GM12878 (cell line): ENCODE measurements at regions not wholly inside any gene's neighbourhood (a gene's known extent, or its start where the extent isn't known, plus 50 kb on each side); places are given as distances from the start of the nearest gene placed in this dataset.

Source experiments
- ATAC-seq: fragments of 200-7000 bp; cut with Tn5 transposase; 3 replicates; pipeline ENCODE4 v1.9.1; 2020; ENCODE audit warnings: mild to moderate bottlenecking, moderate library complexity
- BruUV-seq: library from RNA; stranded (reverse); fragments of 400-500 nt; replicated peaks from 2 replicates; lab custom pipeline; 2021; lab: Mats Ljungman, UMichigan
- CTCF ChIA-PET: fragments of 300-600 bp; sonication (Branson Sonifier 250); formaldehyde crosslinking; extraction: SDS; loops from one replicate; lab custom pipeline; 2021; ENCODE audit warnings: inconsistent platforms; lab: Yijun Ruan, JAX
- POLR2A ChIA-PET: fragments of 350-600 bp; formaldehyde crosslinking; extraction: SDS; loops from one replicate; lab custom pipeline; 2021; ENCODE audit warnings: inconsistent platforms; lab: Charles Lee
- RAD21 ChIA-PET: fragments of 300-600 bp; sonication (Branson Sonifier 250); formaldehyde crosslinking; loops from one replicate; lab custom pipeline; 2023; ENCODE audit warnings: antibody characterized with exemption; ENCODE audit not compliant: unreplicated experiment; lab: Charles Lee
- SMC1A ChIA-PET: fragments of 300-600 bp; sonication (Branson Sonifier 250); formaldehyde crosslinking; loops from one replicate; lab custom pipeline; 2023; ENCODE audit not compliant: unreplicated experiment, uncharacterized antibody; lab: Charles Lee
- DNase-seq: peaks from one replicate; pipeline ENCODE4 v3.0.0-alpha.2; 2011; ENCODE audit warnings: low read depth, low spot score
- FAIRE-seq: peaks from 3 replicates; lab custom pipeline; 2011; peaks lifted over from hg19 to GRCh38; lab: Jason Lieb, UNC
- H2AFZ ChIP-seq: 2 replicates; pipeline ENCODE4 v1.6.0; 2011; ENCODE audit warnings: low read depth, low read length, control low read depth; ENCODE audit not compliant: control insufficient read depth
- H3K27ac ChIP-seq: 2 replicates; pipeline ENCODE4 v1.5.1; 2011; ENCODE audit warnings: control low read depth; ENCODE audit not compliant: control insufficient read depth, insufficient read depth
- H3K27me3 ChIP-seq, 2 experiments: replicated peaks in 1 of 2; 2 replicates each; pipeline versions ENCODE4 v1.6.0 to v1.6.1; 2011; ENCODE audit warnings: low read length in 1 of 2; ENCODE audit not compliant: control insufficient read depth in 2 of 2, insufficient read depth in 2 of 2
- H3K36me3 ChIP-seq, 2 experiments: 2 replicates each; pipeline ENCODE4 v1.5.1; 2011; ENCODE audit warnings: low read length in 1 of 2; ENCODE audit not compliant: control insufficient read depth in 2 of 2, insufficient read depth in 2 of 2
- H3K4me1 ChIP-seq: 2 replicates; pipeline ENCODE4 v1.6.1; 2011; ENCODE audit warnings: mild to moderate bottlenecking, low read length, moderate library complexity, mixed read lengths; ENCODE audit not compliant: control insufficient read depth, insufficient read depth
- H3K4me2 ChIP-seq: 2 replicates; pipeline ENCODE4 v1.6.0; 2011; ENCODE audit warnings: control low read depth; ENCODE audit not compliant: control insufficient read depth, insufficient read depth
- H3K4me3 ChIP-seq: fragments of 200-600 bp; sonication (generic); 2 replicates; pipeline ENCODE4 v1.5.1; 2016
- H3K79me2 ChIP-seq: 2 replicates; pipeline ENCODE4 v1.6.0; 2011; ENCODE audit warnings: low read length; ENCODE audit not compliant: control insufficient read depth, insufficient read depth
- H3K9ac ChIP-seq: 2 replicates; pipeline ENCODE4 v1.8.0; 2011; ENCODE audit warnings: low read length, control low read depth, mixed read lengths; ENCODE audit not compliant: control insufficient read depth, insufficient read depth
- H3K9me3 ChIP-seq: replicated peaks from 3 replicates; pipeline ENCODE4 v1.5.1; 2011; ENCODE audit warnings: mild to moderate bottlenecking, low read length; ENCODE audit not compliant: control insufficient read depth, insufficient read depth
- H4K20me1 ChIP-seq: 2 replicates; pipeline ENCODE4 v1.6.0; 2011; ENCODE audit not compliant: control insufficient read depth, insufficient read depth
- ASH2L ChIP-seq: fragments of 300-600, 200-600 bp; sonication (generic); IDR thresholded peaks from 2 replicates; pipeline ENCODE4 v1.6.1; 2017; ENCODE audit warnings: low read depth, mild to moderate bottlenecking, borderline replicate concordance
- BCLAF1 ChIP-seq: fragments of 450-650 bp; IDR thresholded peaks from 2 replicates; pipeline ENCODE4 v1.6.1; 2017; ENCODE audit warnings: antibody characterized with exemption, mild to moderate bottlenecking, moderate library complexity
- CBFB ChIP-seq: IDR thresholded peaks from 2 replicates; pipeline ENCODE4 v1.6.1; 2016; ENCODE audit warnings: antibody characterized with exemption, low read depth
- HCFC1 ChIP-seq: fragments of 150-350 bp; IDR thresholded peaks from 2 replicates; pipeline ENCODE4 v1.6.1; 2014; ENCODE audit warnings: low read length
- IKZF1 ChIP-seq: fragments of 450-650 bp; conservative IDR thresholded peaks from 2 replicates; pipeline ENCODE4 v1.6.1; 2017; ENCODE audit warnings: antibody characterized with exemption, mild to moderate bottlenecking
- NFYB ChIP-seq: IDR thresholded peaks from 2 replicates; pipeline ENCODE4 v1.6.1; 2011; ENCODE audit warnings: low read depth, mild to moderate bottlenecking, low read length, improper control_type of control experiment, moderate library complexity; ENCODE audit not compliant: insufficient read depth
- RELA ChIP-seq: fragments of 450-650 bp; IDR thresholded peaks from 2 replicates; pipeline ENCODE4 v1.8.0; 2014; ENCODE audit warnings: borderline replicate concordance; ENCODE audit not compliant: partially characterized antibody
- SRF ChIP-seq, 2 experiments: IDR thresholded peaks; 2 replicates each; pipeline ENCODE4 v1.6.1; 2011; ENCODE audit warnings: low read depth in 2 of 2, low read length in 2 of 2, mild to moderate bottlenecking in 1 of 2, moderate library complexity in 1 of 2
- ZBTB33 ChIP-seq: fragments of 450-650 bp; IDR thresholded peaks from 2 replicates; pipeline ENCODE4 v1.6.1; 2017; ENCODE audit warnings: mild to moderate bottlenecking
- ZNF24 ChIP-seq: fragments of 450-650 bp; IDR thresholded peaks from 2 replicates; pipeline ENCODE4 v1.6.1; 2017; ENCODE audit warnings: antibody characterized with exemption, mild to moderate bottlenecking
- WGBS: methylation state at CpG from one replicate; pipeline ENCODE4 v1.1.6; 2016; ENCODE audit warnings: low lambda C conversion rate; ENCODE audit not compliant: insufficient replicate concordance, insufficient coverage; ENCODE audit errors: missing lambda C conversion rate; 5-methylcytosine and 5-hydroxymethylcytosine counted together
- in situ Hi-C: fragments of 300-500 bp; cut with MboI; formaldehyde crosslinking; loops from 9 replicates; pipeline ENCODE4 v1.14.3; 2018; ENCODE audit warnings: mixed read lengths
- intact Hi-C: fragments of 100-400 bp; cut with micrococcal nuclease; formaldehyde crosslinking; loops from one replicate; pipeline ENCODE4 v1.14.2; 2022; ENCODE audit not compliant: unreplicated experiment

- 33% methylated on average over 3 of the region's 3 CpGs for WGBS
- no peaks in the 10 kb centered on the region for H3K4me1 ChIP-seq
- ChIA-PET RAD21 (no interaction called here), POLR2A (no interaction called here), CTCF (no interaction called here), SMC1A (interaction anchor here (0.9 kb wide), 1 partner anchor 11 kb away, joined by 3 read pairs; no protein-coding TSS in a partner anchor)
- no peaks in the 10 kb centered on the region for H3K9me3 ChIP-seq
- H3K4me3 ChIP-seq, result no peak overlapping the region
- no peaks in the 10 kb centered on the region for H3K27me3 ChIP-seq
- H3K9ac ChIP-seq, result no peak overlapping the region
- no peaks in the 10 kb centered on the region for H3K36me3 ChIP-seq
- TF ChIP-seq BCLAF1 (no peak), IKZF1 (no peak), RELA (no peak), SRF (IDR thresholded peaks at IDR 0.05; ENCODE audit: low read depth in 2 of 2, low read length in 2 of 2) (no peak), HCFC1 (no peak), CBFB (no peak), ZBTB33 (no peak), ZNF24 (no peak), ASH2L (no peak), NFYB (no peak)
- DNase-seq, result no peak
- no peak overlapping the region for H2AFZ ChIP-seq
- no peaks in the 10 kb centered on the region for H4K20me1 ChIP-seq
- no peak overlapping the region for H3K4me2 ChIP-seq
- no peak overlapping the region for H3K27ac ChIP-seq
- in situ Hi-C loops, result no loop called here
- no peak for FAIRE-seq
- no peaks in the 10 kb centered on the region for H3K79me2 ChIP-seq
- ATAC-seq, result no peak
- intact Hi-C loops, result no loop called here
- BruUV-seq, result no TSS peak
Measured at GRCh38 chr4:134756421-134756820, 554.8 kb upstream of the PABPC4L start.
